ENCODE measurements at regions not wholly inside any gene's neighbourhood (a gene's known extent, or its start where the extent isn't known, plus 50 kb on each side); places are given as distances from the start of the nearest gene placed in this dataset.

- intact Hi-C loops (cut with DNase I; ENCODE audit: low total_unique reads), result no loop called here
- H3K36me3 ChIP-seq, result no peaks in the 10 kb centered on the region
- TF ChIP-seq, protein P1, sequence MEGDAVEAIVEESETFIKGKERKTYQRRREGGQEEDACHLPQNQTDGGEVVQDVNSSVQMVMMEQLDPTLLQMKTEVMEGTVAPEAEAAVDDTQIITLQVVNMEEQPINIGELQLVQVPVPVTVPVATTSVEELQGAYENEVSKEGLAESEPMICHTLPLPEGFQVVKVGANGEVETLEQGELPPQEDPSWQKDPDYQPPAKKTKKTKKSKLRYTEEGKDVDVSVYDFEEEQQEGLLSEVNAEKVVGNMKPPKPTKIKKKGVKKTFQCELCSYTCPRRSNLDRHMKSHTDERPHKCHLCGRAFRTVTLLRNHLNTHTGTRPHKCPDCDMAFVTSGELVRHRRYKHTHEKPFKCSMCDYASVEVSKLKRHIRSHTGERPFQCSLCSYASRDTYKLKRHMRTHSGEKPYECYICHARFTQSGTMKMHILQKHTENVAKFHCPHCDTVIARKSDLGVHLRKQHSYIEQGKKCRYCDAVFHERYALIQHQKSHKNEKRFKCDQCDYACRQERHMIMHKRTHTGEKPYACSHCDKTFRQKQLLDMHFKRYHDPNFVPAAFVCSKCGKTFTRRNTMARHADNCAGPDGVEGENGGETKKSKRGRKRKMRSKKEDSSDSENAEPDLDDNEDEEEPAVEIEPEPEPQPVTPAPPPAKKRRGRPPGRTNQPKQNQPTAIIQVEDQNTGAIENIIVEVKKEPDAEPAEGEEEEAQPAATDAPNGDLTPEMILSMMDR (IDR thresholded peaks at IDR 0.05), result no peak
- H3K27ac ChIP-seq, result no peak overlapping the region
- H3K4me1 ChIP-seq, result peaks cover 0 to 7% (median 0%) of the 10 kb centered on the region in 4 donors
- DNase-seq, result no peak
- H3K4me3 ChIP-seq, result no peak overlapping the region
- H3K27me3 ChIP-seq, result no peaks in the 10 kb centered on the region
- no peaks in the 10 kb centered on the region for H3K9me3 ChIP-seq
These were observed 940.1 kb upstream of the WWC1 start for GRCh38 chr5:167351316-167351715.

- H3K36me3 ChIP-seq, result no peaks in the 10 kb centered on the region
- H3K27ac ChIP-seq, result no peak overlapping the region
- TF ChIP-seq, protein P1 (IDR thresholded peaks at IDR 0.05), result no peak
- H3K4me3 ChIP-seq, result no peak overlapping the region
- no peaks in the 10 kb centered on the region for H3K9me3 ChIP-seq
- no peaks in the 10 kb centered on the region for H3K27me3 ChIP-seq
- intact Hi-C loops (cut with DNase I; ENCODE audit: low total_unique reads), result no loop called here
- peaks cover 0 to 7% (median 0%) of the 10 kb centered on the region in 4 donors for H3K4me1 ChIP-seq
- DNase-seq, result no peak
These were observed 938.6 kb upstream of the WWC1 start for GRCh38 chr5:167352801-167353200.

GRCh38 chr5:167355346-167355745, 936.1 kb upstream of the WWC1 start:
- Histone ChIP-seq H3K27ac (no peak overlapping the region), H3K4me3 (no peak overlapping the region), H3K9me3 (peaks cover 0 to 7% (median 0%) of the 10 kb centered on the region in 3 donors), H3K4me1 (no peaks in the 10 kb centered on the region), H3K36me3 (no peaks in the 10 kb centered on the region), H3K27me3 (no peaks in the 10 kb centered on the region)
- TF ChIP-seq, protein P1 (IDR thresholded peaks at IDR 0.05), result no peak
- no peak for DNase-seq
- intact Hi-C loops (cut with DNase I; ENCODE audit: low total_unique reads), result no loop called here

GRCh38 chr5:167356374-167356773, 935.1 kb upstream of the WWC1 start:
- DNase-seq, result no peak
- Histone ChIP-seq H3K36me3 (no peaks in the 10 kb centered on the region), H3K27me3 (no peaks in the 10 kb centered on the region), H3K4me3 (no peak overlapping the region), H3K4me1 (no peaks in the 10 kb centered on the region), H3K9me3 (peaks cover 0 to 7% (median 0%) of the 10 kb centered on the region in 3 donors), H3K27ac (no peak overlapping the region)
- TF ChIP-seq, protein P1 (IDR thresholded peaks at IDR 0.05), result no peak
- intact Hi-C loops (cut with DNase I; ENCODE audit: low total_unique reads), result no loop called here

- Histone ChIP-seq H3K36me3 (no peaks in the 10 kb centered on the region), H3K27me3 (no peaks in the 10 kb centered on the region), H3K4me1 (no peaks in the 10 kb centered on the region), H3K4me3 (no peak overlapping the region), H3K27ac (no peak overlapping the region), H3K9me3 (peaks cover 0 to 7% (median 4%) of the 10 kb centered on the region in 3 donors)
- TF ChIP-seq, protein P1 (IDR thresholded peaks at IDR 0.05), result no peak
- no peak for DNase-seq
- intact Hi-C loops (cut with DNase I; ENCODE audit: low total_unique reads), result no loop called here
These were observed 932.5 kb upstream of the WWC1 start for GRCh38 chr5:167358868-167359492.

Data from tibial artery (tissue), 4 donors.